ENCODE measurements at regions not wholly inside any gene's neighbourhood (a gene's known extent, or its start where the extent isn't known, plus 50 kb on each side); places are given as distances from the start of the nearest gene placed in this dataset.

GRCh38 chr2:235311044-235311443 is 182.8 kb upstream of the AGAP1 start:
- TF ChIP-seq ZNF335 (tag by site-specific recombination; conservative IDR thresholded peaks at IDR 0.05), result no peak
- TF ChIP-seq ZNF558 (tag by site-specific recombination; IDR thresholded peaks at IDR 0.05), result no peak
- TF ChIP-seq ZNF560 (tag by site-specific recombination; IDR thresholded peaks at IDR 0.05; ENCODE audit: borderline replicate concordance), result no peak
- no peak for TF ChIP-seq ZNF621 (tag by site-specific recombination; IDR thresholded peaks at IDR 0.05)
- no peak for TF ChIP-seq ZBTB21 (tag by site-specific recombination; IDR thresholded peaks at IDR 0.05)
- TF ChIP-seq ZNF155 (tag by site-specific recombination; IDR thresholded peaks at IDR 0.05), result no peak
- TF ChIP-seq ZNF302 (tag by site-specific recombination; IDR thresholded peaks at IDR 0.05; ENCODE audit: low read depth), result no peak
- no peak for TF ChIP-seq ZNF518A (tag by site-specific recombination; conservative IDR thresholded peaks at IDR 0.05; ENCODE audit: low read depth)
- TF ChIP-seq ZBTB10 (tag by site-specific recombination; IDR thresholded peaks at IDR 0.05), result no peak
- TF ChIP-seq ZNF785 (tag by site-specific recombination; IDR thresholded peaks at IDR 0.05), result no peak
- TF ChIP-seq PRDM2 (tag by site-specific recombination; IDR thresholded peaks at IDR 0.05; ENCODE audit: borderline replicate concordance), result no peak
- TF ChIP-seq GFI1B (tag by site-specific recombination; IDR thresholded peaks at IDR 0.05), result no peak
- TF ChIP-seq ZNF830 (tag by site-specific recombination; IDR thresholded peaks at IDR 0.05; ENCODE audit: low read depth), result no peak
- no peak overlapping the region for H3K27ac ChIP-seq (ENCODE audit: extremely low read depth, low read depth, low read length)
- ChIA-PET POLR2A (no interaction called here), CTCF (no interaction called here)
- H3K4me1 ChIP-seq (ENCODE audit: control insufficient read depth, insufficient read depth, low read length), result no peaks in the 10 kb centered on the region
- H3K9me3 ChIP-seq (ENCODE audit: control insufficient read depth, insufficient read depth, low read depth, low read length), result no peaks in the 10 kb centered on the region
- H3K4me3 ChIP-seq (ENCODE audit: low read depth, low read length), result no peak overlapping the region
- H3K36me3 ChIP-seq (ENCODE audit: control insufficient read depth in 2 of 2, insufficient read depth in 1 of 2, low read length in 2 of 2), result no peaks in the 10 kb centered on the region

All from HEK293 (cell line).